Neutrophil (primary cell): ENCODE measurements at regions not wholly inside any gene's neighbourhood (a gene's known extent, or its start where the extent isn't known, plus 50 kb on each side); places are given as distances from the start of the nearest gene placed in this dataset.

Experiments used
- H3K27ac ChIP-seq: fragments of 200-600 bp; sonication (generic); 2 replicates; pipeline ENCODE4 v1.5.1; 2016; ENCODE audit warnings: mild to moderate bottlenecking, moderate library complexity
- H3K27me3 ChIP-seq: fragments of 200-600 bp; sonication (generic); 2 replicates; pipeline ENCODE4 v1.6.0; 2016; ENCODE audit warnings: mild to moderate bottlenecking
- H3K36me3 ChIP-seq: fragments of 200-600 bp; sonication (generic); 2 replicates; pipeline ENCODE4 v1.5.1; 2017
- H3K4me1 ChIP-seq, 2 experiments: fragments of 200-600 bp in 1 of 2; sonication (generic) in 1 of 2; 1 replicate in 1 of 2; 2 replicates in 1 of 2; pipeline versions ENCODE4 v1.5.1 to v1.6.1; 2013 to 2016; ENCODE audit warnings: low read depth in 1 of 2, low read length in 1 of 2, mild to moderate bottlenecking in 1 of 2, moderate library complexity in 1 of 2; ENCODE audit not compliant: control insufficient read depth in 1 of 2, insufficient read depth in 1 of 2
- H3K4me3 ChIP-seq, 2 experiments: fragments of 200-600 bp in 1 of 2; sonication (generic) in 1 of 2; 1 replicate in 1 of 2; 2 replicates in 1 of 2; pipeline ENCODE4 v1.5.1; 2013 to 2016; ENCODE audit warnings: low read depth in 1 of 2, low read length in 1 of 2, mild to moderate bottlenecking in 1 of 2, moderate library complexity in 1 of 2
- H3K9me3 ChIP-seq: fragments of 200-600 bp; sonication (generic); 2 replicates; pipeline ENCODE4 v1.5.1; 2016
- CTCF ChIP-seq: fragments of 200-600 bp; sonication (generic); IDR thresholded peaks from 2 replicates; pipeline ENCODE4 v1.5.1; 2016; ENCODE audit warnings: antibody characterized with exemption

- no peaks in the 10 kb centered on the region for H3K4me1 ChIP-seq
- TF ChIP-seq CTCF: no peak
- no peaks in the 10 kb centered on the region for H3K9me3 ChIP-seq
- no peak overlapping the region for H3K27ac ChIP-seq
- H3K36me3 ChIP-seq: no peaks in the 10 kb centered on the region
- no peaks in the 10 kb centered on the region for H3K27me3 ChIP-seq
- H3K4me3 ChIP-seq: no peak overlapping the region
These were observed 614.5 kb downstream of the TMA16 start for GRCh38 chr4:164108971-164109370.

- TF ChIP-seq CTCF: no peak
These were observed 615.0 kb downstream of the TMA16 start for GRCh38 chr4:164109503-164109902.

GRCh38 chr4:164115236-164115635, 620.7 kb downstream of the TMA16 start:
- Histone ChIP-seq H3K4me3 (no peak overlapping the region), H3K4me1 (no peaks in the 10 kb centered on the region), H3K27ac (no peak overlapping the region), H3K9me3 (no peaks in the 10 kb centered on the region), H3K27me3 (no peaks in the 10 kb centered on the region), H3K36me3 (no peaks in the 10 kb centered on the region)
- TF ChIP-seq CTCF: no peak

More at GRCh38 chr4:164109503-164109902, 615.0 kb downstream of the TMA16 start:
- Histone ChIP-seq H3K27ac (no peak overlapping the region), H3K36me3 (no peaks in the 10 kb centered on the region), H3K27me3 (no peaks in the 10 kb centered on the region), H3K9me3 (no peaks in the 10 kb centered on the region), H3K4me3 (no peak overlapping the region), H3K4me1 (no peaks in the 10 kb centered on the region)

GRCh38 chr4:164116286-164116685, 621.8 kb downstream of the TMA16 start:
- Histone ChIP-seq H3K27ac (no peak overlapping the region), H3K27me3 (no peaks in the 10 kb centered on the region), H3K36me3 (no peaks in the 10 kb centered on the region), H3K9me3 (no peaks in the 10 kb centered on the region), H3K4me1 (no peaks in the 10 kb centered on the region), H3K4me3 (no peak overlapping the region)
- TF ChIP-seq CTCF: no peak

- Histone ChIP-seq H3K27me3 (no peaks in the 10 kb centered on the region), H3K27ac (no peak overlapping the region), H3K36me3 (no peaks in the 10 kb centered on the region), H3K4me3 (no peak overlapping the region), H3K4me1 (no peaks in the 10 kb centered on the region), H3K9me3 (no peaks in the 10 kb centered on the region)
- TF ChIP-seq CTCF: no peak
These were observed 619.5 kb upstream of the SMIM31 start for GRCh38 chr4:164134388-164134787.

- Histone ChIP-seq H3K4me3 (no peak overlapping the region), H3K27ac (no peak overlapping the region), H3K4me1 (no peaks in the 10 kb centered on the region), H3K27me3 (no peaks in the 10 kb centered on the region), H3K36me3 (no peaks in the 10 kb centered on the region), H3K9me3 (no peaks in the 10 kb centered on the region)
- TF ChIP-seq CTCF: no peak
These were observed 617.7 kb upstream of the SMIM31 start for GRCh38 chr4:164136180-164136616.
